SK-N-SH (cell line): ENCODE measurements at regions not wholly inside any gene's neighbourhood (a gene's known extent, or its start where the extent isn't known, plus 50 kb on each side); places are given as distances from the start of the nearest gene placed in this dataset.

Experiments used
- CTCF ChIA-PET: fragments of 300-600, 350-600 bp; formaldehyde crosslinking; extraction: SDS; loops from one replicate; lab custom pipeline; 2021; lab: Yijun Ruan, JAX
- POLR2A ChIA-PET: fragments of 350-600 bp; sonication (Branson Sonifier 250); formaldehyde crosslinking; extraction: SDS; loops from one replicate; lab custom pipeline; 2020; ENCODE audit warnings: antibody characterized with exemption, inconsistent platforms; lab: Yijun Ruan, JAX
- DNase-seq: peaks from one replicate; pipeline ENCODE4 v3.0.0; 2012
- H2AFZ ChIP-seq: fragments of 200-600 bp; sonication (generic); 2 replicates; pipeline ENCODE4 v1.8.1; 2016; ENCODE audit warnings: antibody characterized with exemption, mild to moderate bottlenecking, low read depth
- H3F3A ChIP-seq: fragments of 200-600 bp; sonication (generic); replicated peaks from 2 replicates; pipeline ENCODE3; 2016; ENCODE audit warnings: antibody characterized with exemption, mild to moderate bottlenecking; ENCODE audit not compliant: insufficient read depth
- H3K27ac ChIP-seq, 2 experiments: fragments of 200-500 bp in 1 of 2; fragments of 200-600 bp in 1 of 2; sonication (Bioruptor generic) in 1 of 2; sonication (generic), shearing (Covaris generic) in 1 of 2; 2 replicates each; pipeline versions ENCODE4 v1.5.1 to v1.6.1; 2014 to 2016; ENCODE audit warnings: low read depth in 2 of 2, inconsistent platforms in 1 of 2, low read length in 1 of 2, mild to moderate bottlenecking in 1 of 2, mixed read lengths in 1 of 2
- H3K27me3 ChIP-seq: fragments of 200-600 bp; sonication (generic), shearing (Covaris generic); 2 replicates; pipeline ENCODE4 v1.6.1; 2016; ENCODE audit warnings: mixed run types; ENCODE audit not compliant: insufficient read depth
- H3K36me3 ChIP-seq, 2 experiments: fragments of 200-500 bp in 1 of 2; fragments of 200-600 bp in 1 of 2; sonication (Bioruptor generic) in 1 of 2; sonication (generic) in 1 of 2; replicated peaks in 1 of 2; 2 replicates each; pipeline versions ENCODE3 to v1.5.1; 2014 to 2016; ENCODE audit warnings: low read length in 1 of 2, mild to moderate bottlenecking in 1 of 2; ENCODE audit not compliant: insufficient read depth in 2 of 2, control insufficient read depth in 1 of 2
- H3K4me1 ChIP-seq, 2 experiments: fragments of 200-500 bp in 1 of 2; fragments of 200-600 bp in 1 of 2; sonication (Bioruptor generic) in 1 of 2; sonication (generic), shearing (Covaris generic) in 1 of 2; 2 replicates each; pipeline versions ENCODE4 v1.5.1 to v1.6.1; 2014 to 2016; ENCODE audit warnings: low read depth in 1 of 2, low read length in 1 of 2, mixed run types in 1 of 2; ENCODE audit not compliant: insufficient read depth in 2 of 2, control insufficient read depth in 1 of 2
- H3K4me2 ChIP-seq: fragments of 200-600 bp; sonication (generic), shearing (Covaris generic); 2 replicates; pipeline ENCODE4 v1.6.1; 2017; ENCODE audit warnings: mixed run types
- H3K4me3 ChIP-seq, 2 experiments: fragments of 200-500 bp in 1 of 2; fragments of 200-600 bp in 1 of 2; sonication (Bioruptor generic) in 1 of 2; sonication (generic), shearing (Covaris generic) in 1 of 2; 2 replicates each; pipeline versions ENCODE4 v1.5.1 to v1.8.1; 2014 to 2016; ENCODE audit warnings: low read depth in 2 of 2, inconsistent platforms in 1 of 2, low read length in 1 of 2, mild to moderate bottlenecking in 1 of 2, mixed read lengths in 1 of 2, moderate library complexity in 1 of 2
- H3K79me2 ChIP-seq: fragments of 200-600 bp; sonication (generic); 2 replicates; pipeline ENCODE4 v1.8.1; 2017; ENCODE audit warnings: mild to moderate bottlenecking; ENCODE audit not compliant: insufficient read depth
- H3K9ac ChIP-seq: fragments of 200-600 bp; sonication (generic); 2 replicates; pipeline ENCODE4 v1.6.1; 2017; ENCODE audit warnings: mixed run types
- H3K9me2 ChIP-seq: fragments of 200-600 bp; sonication (generic); 2 replicates; pipeline ENCODE4 v1.6.1; 2017; ENCODE audit warnings: mixed run types
- H3K9me3 ChIP-seq: fragments of 200-600 bp; sonication (generic); 2 replicates; pipeline ENCODE4 v1.6.1; 2017; ENCODE audit warnings: mixed run types, mild to moderate bottlenecking, moderate library complexity
- H4K20me1 ChIP-seq: fragments of 200-600 bp; sonication (generic); 2 replicates; pipeline ENCODE4 v1.6.1; 2017; ENCODE audit warnings: mild to moderate bottlenecking, mixed run types; ENCODE audit not compliant: insufficient read depth
- CHD2 ChIP-seq: fragments of 150-350 bp; IDR thresholded peaks from 2 replicates; pipeline ENCODE4 v1.6.1; 2018; ENCODE audit warnings: low read length; ENCODE audit not compliant: partially characterized antibody
- EP300 ChIP-seq, 2 experiments: IDR thresholded peaks; 2 replicates each; pipeline versions ENCODE4 v1.4.0 to v1.6.1; 2012; ENCODE audit warnings: borderline replicate concordance in 1 of 2, low read depth in 1 of 2, low read length in 1 of 2
- GABPA ChIP-seq: IDR thresholded peaks from 2 replicates; pipeline ENCODE4 v1.4.0; 2012; ENCODE audit warnings: low read depth, mild to moderate bottlenecking
- MEF2A ChIP-seq: IDR thresholded peaks from 2 replicates; pipeline ENCODE4 v1.4.0; 2012; ENCODE audit warnings: low read depth, borderline replicate concordance
- MXI1 ChIP-seq: IDR thresholded peaks from 2 replicates; pipeline ENCODE4 v1.6.1; 2012; ENCODE audit warnings: mild to moderate bottlenecking, low read depth, low read length, improper control_type of control experiment
- NRF1 ChIP-seq: IDR thresholded peaks from 2 replicates; pipeline ENCODE4 v1.6.1; 2012; ENCODE audit warnings: low read depth, mild to moderate bottlenecking, low read length
- PBX3 ChIP-seq: IDR thresholded peaks from 2 replicates; pipeline ENCODE4; 2012
- REST ChIP-seq: IDR thresholded peaks from 2 replicates; pipeline ENCODE4 v1.6.1; 2012; ENCODE audit warnings: mild to moderate bottlenecking, low read depth, low read length, moderate library complexity
- RXRA ChIP-seq: IDR thresholded peaks from 2 replicates; pipeline ENCODE4 v1.4.0; 2012; ENCODE audit warnings: low read depth, mild to moderate bottlenecking, borderline replicate concordance
- SIN3A ChIP-seq: IDR thresholded peaks from 2 replicates; pipeline ENCODE4 v1.6.1; 2012; ENCODE audit warnings: low read depth, mild to moderate bottlenecking, low read length, moderate library complexity, borderline replicate concordance
- TAF1 ChIP-seq: IDR thresholded peaks from 2 replicates; pipeline ENCODE4 v1.6.1; 2012; ENCODE audit warnings: low read depth, mild to moderate bottlenecking, low read length, moderate library complexity, borderline replicate concordance
- TCF12 ChIP-seq: IDR thresholded peaks from 2 replicates; pipeline ENCODE4 v1.4.0; 2012
- TEAD4 ChIP-seq: IDR thresholded peaks from 2 replicates; pipeline ENCODE4 v1.4.0; 2012; ENCODE audit warnings: mild to moderate bottlenecking, borderline replicate concordance; ENCODE audit not compliant: insufficient read depth
- USF2 ChIP-seq: fragments of 150-350 bp; IDR thresholded peaks from 2 replicates; pipeline ENCODE4 v1.6.1; 2017; ENCODE audit warnings: antibody characterized with exemption, low read length, low read depth, borderline replicate concordance
- YY1 ChIP-seq: IDR thresholded peaks from 2 replicates; pipeline ENCODE4 v1.4.0; 2012; ENCODE audit warnings: low read depth, mild to moderate bottlenecking
- ZBTB33 ChIP-seq: IDR thresholded peaks from 2 replicates; pipeline ENCODE4 v1.4.0; 2012; ENCODE audit warnings: low read depth, borderline replicate concordance
- WGBS: methylation state at CpG from one replicate; pipeline ENCODE4 v1.1.6; 2017; ENCODE audit warnings: low lambda C conversion rate; 5-methylcytosine and 5-hydroxymethylcytosine counted together
- TF ChIP-seq, protein P1 (sequence below): IDR thresholded peaks from 2 replicates; pipeline ENCODE4 v1.4.0; 2012; ENCODE audit warnings: low read depth
- TF ChIP-seq, protein P2 (sequence below): IDR thresholded peaks from 2 replicates; pipeline ENCODE4 v1.4.0; 2012; ENCODE audit warnings: low read depth, borderline replicate concordance

- no peak overlapping the region for H3K9ac ChIP-seq
- H3K27me3 ChIP-seq, result no peaks in the 10 kb centered on the region
- 39% methylated on average over 2 of the region's 2 CpGs for WGBS
- no peaks in the 10 kb centered on the region for H3K4me1 ChIP-seq
- no peak overlapping the region for H3K4me3 ChIP-seq
- no peak overlapping the region for H3K4me2 ChIP-seq
- ChIA-PET POLR2A (no interaction called here), CTCF (interaction anchor here (1.0 kb wide), 1 partner anchor 40 kb away, joined by 3 read pairs; no protein-coding TSS in a partner anchor)
- no peaks in the 10 kb centered on the region for H3K9me2 ChIP-seq
- H3F3A ChIP-seq, result no peaks in the 10 kb centered on the region
- no peaks in the 10 kb centered on the region for H3K9me3 ChIP-seq
- H2AFZ ChIP-seq, result no peak overlapping the region
- no peak overlapping the region for H3K27ac ChIP-seq
- no peaks in the 10 kb centered on the region for H4K20me1 ChIP-seq
- no peaks in the 10 kb centered on the region for H3K79me2 ChIP-seq
- H3K36me3 ChIP-seq, result no peaks in the 10 kb centered on the region
- DNase-seq, result no peak
- TF ChIP-seq RXRA (no peak), USF2 (no peak), CHD2 (no peak), SIN3A (no peak), YY1 (no peak), PBX3 (no peak), ZBTB33 (no peak), REST (no peak), MXI1 (no peak), TAF1 (no peak), TCF12 (no peak), MEF2A (no peak), GABPA (no peak), NRF1 (no peak), EP300 (IDR thresholded peaks at IDR 0.05; ENCODE audit: borderline replicate concordance in 1 of 2, low read depth in 1 of 2, low read length in 1 of 2) (no peak), TEAD4 (no peak)
- TF ChIP-seq, protein P1, sequence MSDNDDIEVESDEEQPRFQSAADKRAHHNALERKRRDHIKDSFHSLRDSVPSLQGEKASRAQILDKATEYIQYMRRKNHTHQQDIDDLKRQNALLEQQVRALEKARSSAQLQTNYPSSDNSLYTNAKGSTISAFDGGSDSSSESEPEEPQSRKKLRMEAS, result no peak
- TF ChIP-seq, protein P2, sequence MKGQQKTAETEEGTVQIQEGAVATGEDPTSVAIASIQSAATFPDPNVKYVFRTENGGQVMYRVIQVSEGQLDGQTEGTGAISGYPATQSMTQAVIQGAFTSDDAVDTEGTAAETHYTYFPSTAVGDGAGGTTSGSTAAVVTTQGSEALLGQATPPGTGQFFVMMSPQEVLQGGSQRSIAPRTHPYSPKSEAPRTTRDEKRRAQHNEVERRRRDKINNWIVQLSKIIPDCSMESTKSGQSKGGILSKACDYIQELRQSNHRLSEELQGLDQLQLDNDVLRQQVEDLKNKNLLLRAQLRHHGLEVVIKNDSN, result no peak
Measured at GRCh38 chr5:117494188-117494587, 919.6 kb upstream of the SEMA6A start.
